ENCODE measurements at regions not wholly inside any gene's neighbourhood (a gene's known extent, or its start where the extent isn't known, plus 50 kb on each side); places are given as distances from the start of the nearest gene placed in this dataset.

GRCh38 chr18:25724121-25724520, 366.3 kb downstream of the SS18 start:
- peak; percentile 73 for DNase-seq (ENCODE audit: low read depth)

DNA sequence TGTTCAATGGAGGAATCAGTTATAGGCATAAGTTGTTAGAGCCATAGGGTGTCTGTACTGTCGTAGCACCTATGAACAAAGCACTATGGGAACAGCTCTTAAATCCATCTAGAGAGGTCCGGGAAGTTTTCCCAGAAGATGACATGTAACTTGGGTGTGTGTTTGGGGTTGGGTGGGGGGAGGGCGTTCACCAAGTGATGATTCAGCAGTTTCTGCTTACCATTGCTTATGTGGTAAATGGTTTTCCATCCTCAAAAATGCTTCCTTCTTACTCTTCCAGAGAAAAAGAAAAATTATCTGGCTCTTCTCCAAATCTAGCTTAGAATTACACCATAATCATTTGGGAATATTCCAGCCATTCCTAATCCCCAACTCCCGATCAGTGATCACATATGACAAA, 361.1 kb upstream of the ZNF521 start:
- DNase-seq (ENCODE audit: low read depth): no peak

DNA sequence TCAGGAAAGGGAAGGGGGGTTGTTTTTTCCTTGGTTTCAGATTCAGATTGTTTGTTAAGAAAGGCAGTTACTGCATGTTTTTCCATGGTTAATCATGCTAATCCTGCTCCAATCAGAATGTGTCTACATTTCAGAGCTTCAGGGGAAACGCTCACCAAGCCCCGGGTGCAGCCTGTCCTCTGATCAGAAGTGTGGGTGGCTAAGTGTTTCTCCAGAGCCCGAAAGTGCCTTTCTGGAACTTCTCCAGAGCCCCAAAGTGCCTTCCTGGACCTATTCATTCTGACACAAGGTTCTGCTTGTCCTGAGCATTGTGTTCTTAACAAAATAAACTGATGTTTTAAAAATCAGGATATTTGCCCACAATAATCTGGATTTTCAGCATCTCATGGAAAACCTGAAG, 359.0 kb upstream of the ZNF521 start:
- DNase-seq (ENCODE audit: low read depth): no peak

DNA sequence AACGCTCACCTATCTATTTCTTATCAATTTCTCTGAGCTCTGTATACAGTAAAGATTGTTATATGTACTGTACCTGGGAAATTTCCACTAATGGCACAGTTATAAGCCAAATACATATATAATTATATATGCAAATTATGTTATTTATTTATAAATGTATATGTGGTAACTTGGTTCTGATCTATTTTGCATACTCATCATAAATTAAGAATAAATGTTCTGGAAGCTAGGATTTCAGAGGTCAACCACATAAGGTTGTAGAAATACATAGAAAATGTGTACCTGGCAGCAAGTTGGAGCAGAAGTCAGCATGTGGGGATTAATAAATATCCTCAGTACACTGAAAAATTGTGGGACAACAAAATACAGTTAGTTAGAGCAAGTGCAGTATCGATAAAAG, 353.7 kb upstream of the ZNF521 start:
- no peak for DNase-seq (ENCODE audit: low read depth)

- no peak for DNase-seq (ENCODE audit: low read depth)
Observed at GRCh38 chr18:25704494-25704893, 352.5 kb upstream of the ZNF521 start.

DNA sequence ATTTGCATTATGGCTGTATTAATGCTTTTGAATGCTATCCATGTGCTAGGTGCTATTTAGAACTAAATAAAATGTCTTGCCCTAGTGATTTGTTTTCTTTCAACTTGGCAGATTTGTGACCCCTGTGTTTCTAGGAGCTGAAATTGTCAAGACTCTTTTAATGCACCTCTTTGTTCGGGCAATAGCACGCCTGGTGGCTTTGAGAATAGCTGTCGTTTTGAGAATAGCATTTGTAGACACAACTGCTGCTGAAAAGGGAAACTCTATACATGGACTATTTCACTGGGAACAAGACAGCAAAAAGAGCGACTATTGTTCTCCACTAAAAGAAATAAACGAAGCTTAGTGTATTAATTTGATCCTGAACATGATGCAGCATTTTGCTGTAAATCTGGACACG, 352.1 kb upstream of the ZNF521 start:
- DNase-seq (ENCODE audit: low read depth): no peak

DNA sequence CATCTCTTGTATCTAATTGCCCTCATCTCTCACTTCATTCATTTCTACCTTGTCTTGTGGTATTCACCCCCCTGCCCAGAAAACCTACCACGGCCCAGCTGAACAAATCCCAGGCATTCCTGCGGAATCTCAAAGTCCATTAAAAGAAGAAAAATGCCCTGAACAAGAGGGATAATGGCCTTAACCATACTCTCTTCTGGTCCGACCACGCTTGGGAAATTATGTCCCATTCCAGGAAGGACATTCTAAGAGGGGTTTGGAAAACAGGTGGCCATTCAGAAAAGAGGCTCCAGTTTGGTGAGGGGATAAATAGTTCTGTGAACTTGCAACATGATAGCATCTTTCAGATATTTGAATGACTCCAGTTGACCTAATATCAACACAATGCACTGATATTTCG, 349.9 kb upstream of the ZNF521 start:
- DNase-seq (ENCODE audit: low read depth): no peak

GRCh38 chr18:25686960-25687500, 335.1 kb upstream of the ZNF521 start:
- DNase-seq (ENCODE audit: low read depth): no peak

GRCh38 chr18:25685088-25685487, 333.1 kb upstream of the ZNF521 start:
- DNase-seq (ENCODE audit: low read depth): no peak

- no peak for DNase-seq (ENCODE audit: low read depth)
Observed at GRCh38 chr18:25679491-25679890, 327.5 kb upstream of the ZNF521 start.

DNA sequence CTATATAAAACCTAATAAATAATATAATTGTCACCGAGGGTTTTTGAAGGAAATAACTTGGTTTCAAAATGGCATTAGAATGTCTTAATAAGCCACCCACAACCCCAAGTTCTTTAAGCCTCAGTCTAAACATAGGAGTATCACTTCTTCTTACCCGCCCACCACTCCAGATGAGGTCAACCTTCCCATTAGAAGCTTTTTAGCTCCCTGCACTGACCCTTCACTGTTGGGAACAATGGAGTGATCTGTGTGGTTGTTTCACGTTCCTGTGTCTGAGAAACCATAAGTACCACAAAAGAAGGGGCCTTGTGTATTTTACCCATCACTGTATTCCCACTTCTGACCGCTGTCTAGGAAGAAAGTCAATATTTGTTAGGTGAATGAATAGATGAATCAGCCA, 326.3 kb upstream of the ZNF521 start:
- DNase-seq (ENCODE audit: low read depth): no peak

GRCh38 chr18:25675123-25675850, 323.3 kb upstream of the ZNF521 start:
- no peak for DNase-seq (ENCODE audit: low read depth)

DNA sequence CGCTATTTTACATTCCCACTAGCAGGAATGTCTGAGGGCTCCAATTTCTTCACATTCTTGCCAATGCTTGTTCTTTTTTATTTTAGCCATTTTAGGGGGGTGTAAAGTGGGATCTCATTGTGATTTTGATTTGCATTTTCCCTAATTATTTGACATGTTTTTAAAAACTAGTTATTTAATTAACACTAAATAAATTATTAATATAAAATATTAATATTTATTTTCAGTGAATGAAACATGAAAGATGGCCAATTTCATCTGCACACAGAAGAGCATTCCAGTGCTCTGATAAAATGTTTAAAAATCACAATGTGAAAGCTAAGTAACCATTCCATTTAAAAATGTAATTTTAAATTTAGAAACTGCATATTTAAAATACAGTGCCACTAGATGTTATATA, 322.2 kb upstream of the ZNF521 start:
- DNase-seq (ENCODE audit: low read depth): no peak

- DNase-seq (ENCODE audit: low read depth): no peak
Observed at GRCh38 chr18:25672490-25672889, 320.5 kb upstream of the ZNF521 start.

DNA sequence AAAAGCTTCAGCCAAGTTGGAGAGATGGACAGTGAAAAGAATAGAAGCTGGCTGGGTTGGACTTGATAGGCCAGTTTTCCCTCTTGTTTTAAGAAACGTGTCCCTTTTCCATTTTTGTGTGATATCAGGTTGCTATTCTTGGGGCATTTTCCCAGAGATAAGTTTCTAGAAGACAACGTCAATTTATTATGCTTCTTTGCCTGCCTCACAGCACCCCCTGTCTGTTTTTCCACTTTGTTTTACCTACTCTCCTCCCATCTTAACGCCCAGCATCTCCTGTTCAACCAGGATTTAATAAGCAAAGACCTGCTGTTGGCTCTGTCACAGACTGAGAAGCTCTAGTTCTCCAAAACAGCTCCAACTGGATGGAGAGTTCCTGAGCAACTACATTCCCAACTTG, 317.8 kb upstream of the ZNF521 start:
- no peak for DNase-seq (ENCODE audit: low read depth)

- no peak for DNase-seq (ENCODE audit: low read depth)
Observed at GRCh38 chr18:25662272-25662671, 310.3 kb upstream of the ZNF521 start.

DNA sequence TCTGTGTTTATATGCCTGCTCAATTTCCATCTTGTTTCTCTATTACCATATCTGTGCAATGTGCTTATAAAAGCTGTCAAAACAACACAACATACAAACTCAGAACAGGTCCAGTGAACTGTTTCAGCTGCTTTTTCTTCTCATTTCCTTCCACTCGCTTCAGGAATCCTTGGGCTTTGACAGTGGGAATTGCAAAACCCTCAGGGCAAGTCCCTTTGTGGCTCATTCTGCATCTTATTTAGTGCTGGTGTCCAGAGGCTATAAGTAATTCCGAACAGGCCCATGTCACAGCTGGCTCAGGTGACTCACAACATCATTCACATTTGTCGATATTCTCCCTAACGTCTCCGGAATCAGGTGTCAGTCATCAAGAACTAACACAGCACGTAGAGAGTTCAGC, 309.9 kb upstream of the ZNF521 start:
- peak; percentile 47 for DNase-seq (ENCODE audit: low read depth)

DNA sequence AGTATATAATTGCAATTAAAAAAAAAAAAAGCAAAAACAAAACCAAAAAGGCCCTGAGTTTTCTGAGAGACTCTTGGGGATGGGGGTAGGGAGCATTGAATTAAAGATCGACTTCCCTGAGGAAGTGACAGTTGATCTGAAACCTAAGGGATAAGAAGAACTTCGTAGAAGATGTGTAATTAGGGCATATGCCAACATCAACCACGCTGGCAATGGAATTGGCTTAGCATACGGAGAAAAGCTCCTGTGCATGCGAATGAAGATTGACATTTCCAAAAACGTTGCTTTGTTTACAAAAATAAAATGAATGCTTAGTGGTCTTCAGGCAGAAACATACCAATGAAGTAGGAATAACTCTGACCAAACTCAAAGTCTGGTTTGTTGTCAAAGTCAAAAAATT, 307.6 kb upstream of the ZNF521 start:
- no peak for DNase-seq (ENCODE audit: low read depth)

GRCh38 chr18:25658476-25658875, 306.5 kb upstream of the ZNF521 start:
- DNase-seq (ENCODE audit: low read depth): no peak

DNA sequence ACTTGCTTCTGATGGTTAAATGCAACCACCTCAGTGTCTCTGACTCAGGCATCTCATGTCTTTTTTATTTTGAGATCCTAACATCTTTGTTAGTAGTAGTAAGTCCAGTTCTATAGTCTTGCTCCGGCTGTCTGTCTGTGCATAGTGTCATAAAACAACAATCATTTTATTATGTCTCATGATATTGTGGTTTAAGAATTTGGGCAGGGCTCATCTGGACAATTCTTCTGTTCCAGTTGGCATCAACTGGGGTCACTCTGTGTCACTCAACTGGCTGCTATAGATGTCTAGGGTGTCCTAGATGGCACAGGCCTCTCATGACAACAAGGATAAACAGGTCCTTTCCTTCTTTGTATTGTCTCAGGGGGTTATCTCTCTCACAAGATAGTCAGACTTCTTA, 299.6 kb upstream of the ZNF521 start:
- no peak for DNase-seq (ENCODE audit: low read depth)

DNA sequence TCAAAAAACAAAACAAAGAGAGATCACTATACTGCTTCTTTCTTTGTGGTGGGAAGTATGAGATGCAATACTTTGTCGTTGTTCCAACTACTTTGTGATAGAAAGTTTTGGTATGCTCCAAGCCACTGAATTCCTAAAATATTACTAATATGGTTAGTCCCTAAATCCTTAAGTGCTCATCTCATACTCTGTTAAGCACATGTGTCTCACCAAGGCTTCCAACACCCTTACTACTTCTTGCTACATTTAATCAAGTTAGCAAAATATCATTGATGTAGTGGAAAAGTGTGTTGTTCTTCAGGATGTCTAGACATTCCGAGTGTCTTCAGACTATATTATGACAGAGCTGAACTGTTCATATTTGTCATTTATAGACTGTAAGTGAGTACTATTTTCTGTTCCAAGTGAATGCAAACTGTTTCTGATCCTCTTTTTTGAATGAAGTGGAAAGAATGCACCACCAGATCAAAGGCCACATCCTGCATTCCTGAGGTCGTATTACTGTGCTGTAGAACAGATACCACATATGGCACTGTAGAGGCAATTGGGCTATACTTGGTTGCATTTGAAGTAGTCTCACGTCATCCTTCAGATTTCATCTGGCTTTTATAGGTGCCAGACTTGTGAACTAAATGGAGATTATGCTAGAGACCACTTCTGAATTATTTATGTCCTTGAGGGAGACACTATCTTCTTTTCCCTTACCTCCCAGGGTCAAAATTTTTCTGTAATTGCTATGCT, 298.4 kb upstream of the ZNF521 start:
- DNase-seq (ENCODE audit: low read depth): peak; percentile 92

DNA sequence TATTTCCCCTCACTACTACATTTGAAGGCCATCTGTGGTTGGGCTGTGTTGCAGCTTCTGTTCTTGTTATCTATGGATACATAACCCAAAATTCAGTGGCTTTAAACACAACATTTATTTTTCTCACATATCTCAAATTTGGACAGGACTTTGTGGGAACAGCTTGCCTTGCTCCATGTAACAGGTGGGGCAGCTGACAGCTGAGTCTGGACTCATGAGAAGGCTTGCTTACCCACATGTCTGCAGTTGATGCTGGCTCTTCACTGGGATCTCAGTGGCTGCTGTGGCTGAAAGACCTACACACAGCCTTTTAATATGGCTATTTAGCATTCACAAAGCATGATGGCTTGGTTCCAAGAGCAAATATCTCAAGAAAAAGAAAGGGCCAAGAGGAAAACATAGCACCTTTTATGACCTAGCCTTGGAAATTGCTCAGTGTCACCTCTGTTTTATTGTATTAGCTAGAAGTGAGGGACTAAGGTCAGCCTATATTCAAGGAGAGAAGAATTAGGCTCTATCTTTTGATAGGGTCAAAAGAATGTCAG, 296.8 kb upstream of the ZNF521 start:
- DNase-seq (ENCODE audit: low read depth): no peak

DNA sequence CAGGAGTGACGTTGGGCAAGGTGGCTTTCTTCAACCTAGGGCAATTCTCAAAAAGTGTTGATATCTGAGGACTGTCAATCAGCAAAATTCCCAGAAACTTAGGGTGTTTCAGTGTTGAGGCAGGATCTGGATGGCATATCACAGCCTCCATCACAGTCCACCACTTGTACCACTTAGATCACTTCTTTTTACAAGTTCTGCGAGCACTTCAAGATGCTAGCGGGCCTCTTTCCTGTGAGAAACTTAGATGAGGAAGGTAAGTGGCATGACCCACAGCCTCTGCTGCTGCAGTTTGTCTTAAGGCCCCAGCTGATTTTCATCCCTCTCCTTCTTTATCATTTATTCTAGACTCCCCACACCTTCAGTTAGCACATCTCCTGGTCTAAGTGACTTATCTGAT, 295.4 kb upstream of the ZNF521 start:
- no peak for DNase-seq (ENCODE audit: low read depth)
